CD4-positive, alpha-beta memory T cell (primary cell): ENCODE measurements at regions not wholly inside any gene's neighbourhood (a gene's known extent, or its start where the extent isn't known, plus 50 kb on each side); places are given as distances from the start of the nearest gene placed in this dataset.

ENCODE experiments used
- CTCF ChIA-PET: fragments of 350-600 bp; sonication (Branson Sonifier 250); formaldehyde crosslinking; loops from one replicate; lab custom pipeline; 2021; ENCODE audit warnings: inconsistent platforms; ENCODE audit not compliant: partially characterized antibody; lab: Charles Lee
- POLR2A ChIA-PET: fragments of 350-600 bp; sonication (Branson Sonifier 250); formaldehyde crosslinking; loops from one replicate; lab custom pipeline; 2021; ENCODE audit not compliant: partially characterized antibody; lab: Charles Lee
- DNase-seq, 5 donors: peaks; one replicate each; pipeline versions ENCODE4 v3.0.0 to v3.0.0-alpha.2; 2020 to 2022; ENCODE audit warnings: mixed read lengths in 1 of 5
- H3K27ac ChIP-seq: one replicate; pipeline ENCODE4 v1.7.0; 2013; ENCODE audit warnings: low read depth, low read length
- H3K27me3 ChIP-seq: 2 replicates; pipeline ENCODE4 v1.7.0; 2013; ENCODE audit warnings: mild to moderate bottlenecking, low read length, moderate library complexity; ENCODE audit not compliant: insufficient read depth
- H3K36me3 ChIP-seq: 2 replicates; pipeline ENCODE4 v1.7.0; 2013; ENCODE audit warnings: mild to moderate bottlenecking, low read length, moderate library complexity; ENCODE audit not compliant: insufficient read depth
- H3K4me1 ChIP-seq: 2 replicates; pipeline ENCODE4 v1.7.0; 2013; ENCODE audit warnings: mild to moderate bottlenecking, low read length, moderate library complexity; ENCODE audit not compliant: insufficient read depth
- H3K4me3 ChIP-seq, 2 donors: one replicate each; pipeline ENCODE4 v1.7.0; 2013; ENCODE audit warnings: low read length in 2 of 2, mild to moderate bottlenecking in 1 of 2
- H3K9me3 ChIP-seq, 2 donors: one replicate each; pipeline ENCODE4 v1.7.0; 2013; ENCODE audit warnings: low read length in 2 of 2, control low read depth in 1 of 2; ENCODE audit not compliant: control insufficient read depth in 1 of 2
- H3K27ac Mint-ChIP-seq, 7 donors: one replicate each; pipeline ENCODE4 v1.8.0; 2020 to 2021; ENCODE audit warnings: mixed read lengths in 7 of 7, mild to moderate bottlenecking in 6 of 7, inconsistent platforms in 3 of 7, moderate library complexity in 3 of 7
- H3K27me3 Mint-ChIP-seq, 2 donors: one replicate each; pipeline ENCODE4 v1.8.0; 2020 to 2021; ENCODE audit warnings: mixed read lengths in 2 of 2
- H3K36me3 Mint-ChIP-seq, 2 donors: one replicate each; pipeline ENCODE4 v1.8.0; 2020 to 2021; ENCODE audit warnings: mixed read lengths in 2 of 2, inconsistent platforms in 1 of 2, mild to moderate bottlenecking in 1 of 2
- H3K4me1 Mint-ChIP-seq, 4 donors: one replicate each; pipeline ENCODE4 v1.8.0; 2020 to 2021; ENCODE audit warnings: mixed read lengths in 4 of 4, mild to moderate bottlenecking in 1 of 4
- H3K4me3 Mint-ChIP-seq, 8 donors: one replicate each; pipeline ENCODE4 v1.8.0; 2020 to 2021; ENCODE audit warnings: mixed read lengths in 8 of 8, mild to moderate bottlenecking in 7 of 8, moderate library complexity in 6 of 8, inconsistent platforms in 3 of 8
- H3K9me3 Mint-ChIP-seq, 8 donors: one replicate each; pipeline ENCODE4 v1.8.0; 2020 to 2021; ENCODE audit warnings: mixed read lengths in 8 of 8, mild to moderate bottlenecking in 5 of 8, inconsistent platforms in 3 of 8, moderate library complexity in 1 of 8
- intact Hi-C: fragments of 100-400 bp; cut with micrococcal nuclease; formaldehyde crosslinking; loops from one replicate; pipeline ENCODE4 v1.15.1; 2023

DNA sequence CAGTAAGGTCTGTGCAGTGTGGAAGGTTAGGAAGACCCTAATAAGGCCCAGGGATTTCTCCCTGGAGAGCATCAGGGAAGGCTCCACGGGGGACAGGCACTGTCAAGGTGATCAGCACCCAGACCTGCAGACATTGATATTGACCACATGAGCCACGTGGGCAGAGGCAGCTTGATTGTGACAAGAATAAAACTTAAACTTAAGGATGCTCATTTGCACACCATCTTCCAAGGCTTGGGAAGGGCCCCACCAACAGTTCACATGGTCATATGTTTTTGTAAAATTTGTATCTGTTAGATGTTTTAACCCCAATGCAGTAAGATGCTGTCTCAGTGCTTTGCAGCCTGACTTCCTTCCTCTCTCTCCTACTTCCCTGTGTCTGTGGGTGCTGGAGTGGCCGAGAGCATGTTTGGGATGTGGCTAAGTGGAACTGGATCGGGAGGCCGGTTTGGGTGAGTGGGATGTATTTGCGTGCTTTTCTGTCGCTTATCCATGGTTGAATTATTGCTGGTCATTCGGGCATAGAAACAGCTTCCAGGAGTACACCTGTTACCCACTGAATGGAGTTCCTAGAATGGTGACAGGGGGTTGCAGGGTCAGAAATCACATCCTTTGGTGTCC lies 49.8 kb upstream of the OLIG2 start:
- H3K4me3 Mint-ChIP-seq, result no peak overlapping the region
- CTCF ChIA-PET, result no interaction called here
- no peak overlapping the region for H3K27ac Mint-ChIP-seq

More for the DNA sequence above, 49.8 kb upstream of the OLIG2 start:
- Mint-ChIP-seq H3K36me3 (no peaks in the 10 kb centered on the region), H3K27me3 (peaks cover 12 to 15% of the 10 kb centered on the region in 2 donors), H3K9me3 (no peaks in the 10 kb centered on the region), H3K4me1 (no peaks in the 10 kb centered on the region)
- H3K4me1 ChIP-seq, result no peaks in the 10 kb centered on the region
- no peaks in the 10 kb centered on the region for H3K36me3 ChIP-seq
- no peaks in the 10 kb centered on the region for H3K27me3 ChIP-seq
- intact Hi-C loops, result no loop called here
- DNase-seq, result no peak
- H3K9me3 ChIP-seq, result no peaks in the 10 kb centered on the region
- POLR2A ChIA-PET, result no interaction called here
- no peak overlapping the region for H3K27ac ChIP-seq
- no peak overlapping the region for H3K4me3 ChIP-seq
